ENCODE measurements at regions not wholly inside any gene's neighbourhood (a gene's known extent, or its start where the extent isn't known, plus 50 kb on each side); places are given as distances from the start of the nearest gene placed in this dataset.

DNA sequence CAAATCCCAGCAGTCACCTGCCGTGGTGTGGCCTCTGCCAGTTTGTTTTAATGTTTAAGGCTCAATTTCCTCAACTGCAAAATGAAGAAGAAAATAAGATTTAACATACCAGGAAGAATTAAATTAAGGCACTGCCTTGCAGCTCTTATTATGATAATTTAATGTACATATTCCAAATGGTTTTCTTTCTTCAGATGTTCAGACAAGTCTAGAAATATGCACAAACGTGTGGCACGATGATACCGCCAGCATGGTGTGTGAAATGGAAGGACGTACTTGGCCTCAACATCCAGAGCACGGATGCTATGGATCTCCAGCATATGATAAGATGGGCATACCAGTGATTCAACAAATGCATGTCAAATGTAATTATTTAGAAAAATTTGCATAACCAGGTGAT, 959.4 kb upstream of the TMEM132C start:
- no peak for TF ChIP-seq CTCF (IDR thresholded peaks at IDR 0.05)
- no peak for TF ChIP-seq ZFX (IDR thresholded peaks at IDR 0.05; ENCODE audit: borderline replicate concordance)
